SK-N-SH treated with all-trans-retinoic acid at 6 μM for 48 hours (cell line): ENCODE measurements at regions not wholly inside any gene's neighbourhood (a gene's known extent, or its start where the extent isn't known, plus 50 kb on each side); places are given as distances from the start of the nearest gene placed in this dataset.

Experiments used
- ATAC-seq: fragments of 200-7000 bp; cut with Tn5 transposase; 3 replicates; pipeline ENCODE4 v1.9.1; 2020; ENCODE audit warnings: mild to moderate bottlenecking, moderate library complexity
- ARNTL ChIP-seq: fragments of 450-650 bp; formaldehyde crosslinking; IDR thresholded peaks from 2 replicates; pipeline ENCODE4 v1.5.0; 2020; ENCODE audit warnings: low read depth, mild to moderate bottlenecking, moderate library complexity, borderline replicate concordance
- BACH2 ChIP-seq: fragments of 250-450 bp; sonication (Bioruptor Pico); IDR thresholded peaks from 2 replicates; pipeline ENCODE4 v1.9.0; 2021; ENCODE audit warnings: mild to moderate bottlenecking, borderline replicate concordance
- CSDC2 ChIP-seq: fragments of 250-450 bp; sonication (Bioruptor Pico); IDR thresholded peaks from 2 replicates; pipeline ENCODE4 v1.5.0; 2020; ENCODE audit warnings: mild to moderate bottlenecking, moderate library complexity
- ESRRG ChIP-seq: fragments of 250-450 bp; sonication (Bioruptor Pico); IDR thresholded peaks from 2 replicates; pipeline ENCODE4 v1.6.1; 2021; ENCODE audit warnings: mild to moderate bottlenecking
- GLIS3 ChIP-seq: fragments of 250-450 bp; sonication (Bioruptor Pico); IDR thresholded peaks from 2 replicates; pipeline ENCODE4 v1.5.0; 2020; ENCODE audit warnings: mild to moderate bottlenecking, moderate library complexity
- ISL1 ChIP-seq: fragments of 250-450 bp; sonication (Bioruptor Pico); IDR thresholded peaks from 2 replicates; pipeline ENCODE4 v2.1.2; 2022; ENCODE audit warnings: mild to moderate bottlenecking, moderate library complexity
- OSR1 ChIP-seq: fragments of 250-450 bp; sonication (Bioruptor Pico); IDR thresholded peaks from 2 replicates; pipeline ENCODE4 v1.8.0; 2022; ENCODE audit warnings: moderate library complexity, mild to moderate bottlenecking, inconsistent platforms
- POU6F1 ChIP-seq: fragments of 250-450 bp; sonication (Bioruptor Pico); IDR thresholded peaks from 2 replicates; pipeline ENCODE4 v1.8.0; 2021; ENCODE audit warnings: low read depth, mild to moderate bottlenecking, moderate library complexity, borderline replicate concordance
- PPARA ChIP-seq: fragments of 250-450 bp; sonication (Bioruptor Pico); IDR thresholded peaks from 2 replicates; pipeline ENCODE4 v1.5.0; 2020; ENCODE audit warnings: mild to moderate bottlenecking, borderline replicate concordance
- SNAI2 ChIP-seq: fragments of 250-450 bp; sonication (Bioruptor Pico); IDR thresholded peaks from 2 replicates; pipeline ENCODE4 v1.5.0; 2020; ENCODE audit warnings: mild to moderate bottlenecking, moderate library complexity
- TOX ChIP-seq: fragments of 250-450 bp; sonication (Bioruptor Pico); IDR thresholded peaks from 2 replicates; pipeline ENCODE4 v1.8.0; 2021; ENCODE audit warnings: mild to moderate bottlenecking, moderate library complexity, borderline replicate concordance
- ZC3H10 ChIP-seq: fragments of 250-450 bp; sonication (Bioruptor Pico); IDR thresholded peaks from 2 replicates; pipeline ENCODE4 v1.5.1; 2021; ENCODE audit warnings: mild to moderate bottlenecking, moderate library complexity
- ZFP3 ChIP-seq: fragments of 250-450 bp; sonication (Bioruptor Pico); IDR thresholded peaks from 2 replicates; pipeline ENCODE4 v1.5.0; 2020; ENCODE audit warnings: mild to moderate bottlenecking, moderate library complexity
- ZNF565 ChIP-seq: fragments of 450-650 bp; formaldehyde crosslinking; conservative IDR thresholded peaks from 2 replicates; pipeline ENCODE4 v1.5.0; 2020; ENCODE audit warnings: low read depth, mild to moderate bottlenecking, moderate library complexity
- ZNF70 ChIP-seq: fragments of 450-650 bp; formaldehyde crosslinking; IDR thresholded peaks from 2 replicates; pipeline ENCODE4 v1.5.0; 2020; ENCODE audit warnings: mild to moderate bottlenecking, moderate library complexity
- ZNF8 ChIP-seq: fragments of 450-650 bp; formaldehyde crosslinking; IDR thresholded peaks from 2 replicates; pipeline ENCODE4 v1.5.0; 2020; ENCODE audit warnings: mild to moderate bottlenecking, moderate library complexity
- TF ChIP-seq, protein P1 (sequence below): fragments of 250-450 bp; sonication (Bioruptor Pico); IDR thresholded peaks from 2 replicates; pipeline ENCODE4 v1.5.1; 2020; ENCODE audit warnings: low read depth, mild to moderate bottlenecking, moderate library complexity
- TF ChIP-seq, protein P2 (sequence below): fragments of 250-450 bp; sonication (Bioruptor Pico); IDR thresholded peaks from 2 replicates; pipeline ENCODE4 v1.8.0; 2020; ENCODE audit warnings: mild to moderate bottlenecking, moderate library complexity, borderline replicate concordance

GRCh38 chr5:163245584-163245983, 191.8 kb upstream of the CCNG1 start:
- ATAC-seq, result no peak
- TF ChIP-seq CSDC2 (no peak), POU6F1 (no peak), ZNF565 (CRISPR knock-in tag) (no peak), ARNTL (CRISPR knock-in tag) (no peak), OSR1 (CRISPR knock-in tag) (no peak), SNAI2 (CRISPR knock-in tag) (no peak), ZNF8 (no peak)
- TF ChIP-seq, protein P1, sequence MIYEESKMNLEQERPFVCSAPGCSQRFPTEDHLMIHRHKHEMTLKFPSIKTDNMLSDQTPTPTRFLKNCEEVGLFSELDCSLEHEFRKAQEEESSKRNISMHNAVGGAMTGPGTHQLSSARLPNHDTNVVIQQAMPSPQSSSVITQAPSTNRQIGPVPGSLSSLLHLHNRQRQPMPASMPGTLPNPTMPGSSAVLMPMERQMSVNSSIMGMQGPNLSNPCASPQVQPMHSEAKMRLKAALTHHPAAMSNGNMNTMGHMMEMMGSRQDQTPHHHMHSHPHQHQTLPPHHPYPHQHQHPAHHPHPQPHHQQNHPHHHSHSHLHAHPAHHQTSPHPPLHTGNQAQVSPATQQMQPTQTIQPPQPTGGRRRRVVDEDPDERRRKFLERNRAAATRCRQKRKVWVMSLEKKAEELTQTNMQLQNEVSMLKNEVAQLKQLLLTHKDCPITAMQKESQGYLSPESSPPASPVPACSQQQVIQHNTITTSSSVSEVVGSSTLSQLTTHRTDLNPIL (CRISPR knock-in tag), result no peak
- TF ChIP-seq, protein P2, sequence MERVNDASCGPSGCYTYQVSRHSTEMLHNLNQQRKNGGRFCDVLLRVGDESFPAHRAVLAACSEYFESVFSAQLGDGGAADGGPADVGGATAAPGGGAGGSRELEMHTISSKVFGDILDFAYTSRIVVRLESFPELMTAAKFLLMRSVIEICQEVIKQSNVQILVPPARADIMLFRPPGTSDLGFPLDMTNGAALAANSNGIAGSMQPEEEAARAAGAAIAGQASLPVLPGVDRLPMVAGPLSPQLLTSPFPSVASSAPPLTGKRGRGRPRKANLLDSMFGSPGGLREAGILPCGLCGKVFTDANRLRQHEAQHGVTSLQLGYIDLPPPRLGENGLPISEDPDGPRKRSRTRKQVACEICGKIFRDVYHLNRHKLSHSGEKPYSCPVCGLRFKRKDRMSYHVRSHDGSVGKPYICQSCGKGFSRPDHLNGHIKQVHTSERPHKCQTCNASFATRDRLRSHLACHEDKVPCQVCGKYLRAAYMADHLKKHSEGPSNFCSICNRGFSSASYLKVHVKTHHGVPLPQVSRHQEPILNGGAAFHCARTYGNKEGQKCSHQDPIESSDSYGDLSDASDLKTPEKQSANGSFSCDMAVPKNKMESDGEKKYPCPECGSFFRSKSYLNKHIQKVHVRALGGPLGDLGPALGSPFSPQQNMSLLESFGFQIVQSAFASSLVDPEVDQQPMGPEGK (CRISPR knock-in tag), result no peak

- TF ChIP-seq ZNF70 (CRISPR knock-in tag), result no peak
- no peak for TF ChIP-seq SNAI2 (CRISPR knock-in tag)
- TF ChIP-seq ISL1 (CRISPR knock-in tag), result no peak
- no peak for TF ChIP-seq ZFP3 (CRISPR knock-in tag)
- no peak for TF ChIP-seq GLIS3 (CRISPR knock-in tag)
- TF ChIP-seq ARNTL (CRISPR knock-in tag), result no peak
- TF ChIP-seq, protein P2 (CRISPR knock-in tag), result no peak
- no peak for TF ChIP-seq ZC3H10 (CRISPR knock-in tag)
- no peak for ATAC-seq
These were observed 189.1 kb upstream of the CCNG1 start for GRCh38 chr5:163248333-163248732.

GRCh38 chr5:163248871-163249270, 188.5 kb upstream of the CCNG1 start:
- ATAC-seq, result peak; percentile 73
- TF ChIP-seq SNAI2 (CRISPR knock-in tag) (no peak), ZNF565 (CRISPR knock-in tag) (no peak), PPARA (CRISPR knock-in tag) (no peak), BACH2 (no peak), ARNTL (CRISPR knock-in tag) (no peak), ISL1 (CRISPR knock-in tag) (no peak), ESRRG (CRISPR knock-in tag) (no peak), ZNF8 (no peak)
- TF ChIP-seq, protein P1 (CRISPR knock-in tag), result no peak
- TF ChIP-seq, all 23 proteins: peak for 0

GRCh38 chr5:163252950-163253349, 184.4 kb upstream of the CCNG1 start:
- ATAC-seq, result no peak
- no peak for TF ChIP-seq TOX (CRISPR knock-in tag)
- no peak for TF ChIP-seq ESRRG (CRISPR knock-in tag)
- TF ChIP-seq POU6F1, result no peak
- no peak for TF ChIP-seq OSR1 (CRISPR knock-in tag)
- no peak for TF ChIP-seq ISL1 (CRISPR knock-in tag)
